Endothelial cell of umbilical vein (primary cell): ENCODE measurements at regions not wholly inside any gene's neighbourhood (a gene's known extent, or its start where the extent isn't known, plus 50 kb on each side); places are given as distances from the start of the nearest gene placed in this dataset.

Experiments
- BruUV-seq: library from RNA; stranded (reverse); fragments of 400-500 nt; replicated peaks from 2 replicates; lab custom pipeline; 2021; lab: Mats Ljungman, UMichigan
- CTCF ChIA-PET: fragments of 300-600, 350-600 bp; sonication (Branson Sonifier 250); formaldehyde crosslinking; loops from one replicate; lab custom pipeline; 2021; ENCODE audit warnings: antibody characterized with exemption, inconsistent platforms; lab: Charles Lee
- POLR2A ChIA-PET: fragments of 300-600, 350-600 bp; sonication (Branson Sonifier 250); formaldehyde crosslinking; loops from one replicate; lab custom pipeline; 2021; ENCODE audit warnings: antibody characterized with exemption, inconsistent platforms; lab: Charles Lee
- DNase-seq: peaks from one replicate; pipeline ENCODE4 v3.0.0-alpha.2; 2011; ENCODE audit warnings: low read depth, low spot score
- FAIRE-seq: peaks from 2 replicates; lab custom pipeline; 2011; peaks lifted over from hg19 to GRCh38; lab: Jason Lieb, UNC
- H2AFZ ChIP-seq: 2 replicates; pipeline ENCODE4 v1.6.0; 2012; ENCODE audit warnings: low read depth, low read length, control low read depth, inconsistent platforms
- H3K27ac ChIP-seq: 2 replicates; pipeline ENCODE4 v1.5.1; 2011; ENCODE audit warnings: low read depth, mild to moderate bottlenecking, control low read depth, low read length, moderate library complexity; ENCODE audit not compliant: insufficient read depth
- H3K27me3 ChIP-seq, 2 experiments: 2 replicates each; pipeline versions ENCODE4 v1.6.0 to v1.6.1; 2011; ENCODE audit warnings: low read length in 2 of 2, mixed read lengths in 1 of 2; ENCODE audit not compliant: control insufficient read depth in 2 of 2, insufficient read depth in 2 of 2
- H3K36me3 ChIP-seq, 2 experiments: 2 replicates in 1 of 2; 3 replicates in 1 of 2; pipeline ENCODE4 v1.5.1; 2011; ENCODE audit warnings: low read length in 2 of 2, mild to moderate bottlenecking in 1 of 2, moderate library complexity in 1 of 2; ENCODE audit not compliant: control insufficient read depth in 2 of 2, insufficient read depth in 2 of 2; ENCODE audit errors: extremely low read depth in 1 of 2
- H3K4me1 ChIP-seq: 3 replicates; pipeline ENCODE4 v1.5.1; 2011; ENCODE audit warnings: mild to moderate bottlenecking, low read length; ENCODE audit not compliant: control insufficient read depth, insufficient read depth; ENCODE audit errors: extremely low read depth
- H3K4me2 ChIP-seq: 2 replicates; pipeline ENCODE4 v1.6.1; 2011; ENCODE audit warnings: low read length, control low read depth, mixed read lengths; ENCODE audit not compliant: insufficient read depth
- H3K4me3 ChIP-seq, 3 experiments: fragments of 200-600 bp in 1 of 3; sonication (generic), shearing (Covaris generic) in 1 of 3; replicated peaks in 1 of 3; 2 replicates each; pipeline ENCODE4 v1.5.1; 2011 to 2016; ENCODE audit warnings: control low read depth in 3 of 3, low read length in 3 of 3, mild to moderate bottlenecking in 2 of 3, inconsistent platforms in 1 of 3, low read depth in 1 of 3, moderate library complexity in 1 of 3; ENCODE audit not compliant: insufficient read depth in 1 of 3
- H3K79me2 ChIP-seq: 2 replicates; pipeline ENCODE4 v1.6.0; 2012; ENCODE audit warnings: low read length, inconsistent platforms; ENCODE audit not compliant: control insufficient read depth, insufficient read depth
- H3K9ac ChIP-seq: replicated peaks from 2 replicates; pipeline ENCODE3; 2011; ENCODE audit warnings: low read length, control low read depth; ENCODE audit not compliant: insufficient read depth; ENCODE audit errors: extremely low read depth
- H3K9me1 ChIP-seq: replicated peaks from 3 replicates; pipeline ENCODE4 v1.6.0; 2011; ENCODE audit warnings: mild to moderate bottlenecking, low read length; ENCODE audit not compliant: control insufficient read depth, insufficient read depth; ENCODE audit errors: extremely low read depth
- H3K9me3 ChIP-seq: replicated peaks from 2 replicates; pipeline ENCODE4 v1.5.1; 2012; ENCODE audit warnings: low read length, inconsistent platforms; ENCODE audit not compliant: control insufficient read depth, insufficient read depth
- H4K20me1 ChIP-seq: replicated peaks from 2 replicates; pipeline ENCODE3; 2011; ENCODE audit warnings: mild to moderate bottlenecking, low read length; ENCODE audit not compliant: control insufficient read depth, insufficient read depth; ENCODE audit errors: extremely low read depth
- CTCF ChIP-seq, 2 donors: IDR thresholded peaks; 1 replicate in 1 of 2; 2 replicates in 1 of 2; pipeline ENCODE4 v1.5.1; 2011; ENCODE audit warnings: low read length in 2 of 2, mild to moderate bottlenecking in 2 of 2, moderate library complexity in 2 of 2, control low read depth in 1 of 2, inconsistent platforms in 1 of 2, low read depth in 1 of 2; ENCODE audit not compliant: insufficient read depth in 1 of 2; ENCODE audit errors: extremely low read depth in 1 of 2
- EZH2 ChIP-seq: IDR thresholded peaks from 2 replicates; pipeline ENCODE4 v1.6.1; 2012; ENCODE audit warnings: borderline replicate concordance, low read depth, mild to moderate bottlenecking, moderate library complexity, low read length, inconsistent platforms; ENCODE audit not compliant: severe bottlenecking
- FOS ChIP-seq: IDR thresholded peaks from 2 replicates; pipeline ENCODE4 v1.6.1; 2011; ENCODE audit warnings: mild to moderate bottlenecking, low read length, moderate library complexity, borderline replicate concordance; ENCODE audit not compliant: insufficient read depth
- GATA2 ChIP-seq: IDR thresholded peaks from 2 replicates; pipeline ENCODE4 v1.7.0; 2011; ENCODE audit warnings: low read depth, mild to moderate bottlenecking, moderate library complexity, mixed read lengths, low read length; ENCODE audit not compliant: insufficient read length, insufficient read depth
- JUN ChIP-seq: IDR thresholded peaks from 2 replicates; pipeline ENCODE4 v1.6.1; 2011; ENCODE audit warnings: borderline replicate concordance, low read depth; ENCODE audit not compliant: insufficient read length, insufficient read depth
- MYC ChIP-seq: IDR thresholded peaks from one replicate; pipeline ENCODE4 v1.6.1; 2011; ENCODE audit warnings: mild to moderate bottlenecking, low read depth, low read length
- POLR2A ChIP-seq: IDR thresholded peaks from 2 replicates; pipeline ENCODE4 v1.6.1; 2012; ENCODE audit warnings: low read depth, mild to moderate bottlenecking, control low read depth, low read length
- POLR2AphosphoS5 ChIP-seq: IDR thresholded peaks from 2 replicates; pipeline ENCODE4 v1.6.1; 2012; ENCODE audit warnings: low read depth, mild to moderate bottlenecking, control low read depth, low read length, moderate library complexity; ENCODE audit not compliant: insufficient read depth
- dilution Hi-C: fragments of 300-500 bp; cut with MboI; formaldehyde crosslinking; loops from one replicate; pipeline ENCODE4 v1.15.0; 2019; ENCODE audit warnings: low sequenced_read_pairs; ENCODE audit not compliant: extremely low pct_ligation_motif_present
- intact Hi-C: fragments of 100-400 bp; cut with micrococcal nuclease; formaldehyde crosslinking; loops from one replicate; pipeline ENCODE4 v1.10.0; 2022
- TF ChIP-seq, protein P1 (sequence below): IDR thresholded peaks from 2 replicates; pipeline ENCODE4 v1.6.1; 2011; ENCODE audit not compliant: insufficient read depth, insufficient read length

- H3K4me3 ChIP-seq: no peak overlapping the region
- H3K27me3 ChIP-seq: no peaks in the 10 kb centered on the region
- H3K9ac ChIP-seq: no peak overlapping the region
- no peaks in the 10 kb centered on the region for H3K79me2 ChIP-seq
- BruUV-seq: no TSS peak
- no peaks in the 10 kb centered on the region for H3K4me1 ChIP-seq
- H3K27ac ChIP-seq: no peak overlapping the region
- no peaks in the 10 kb centered on the region for H3K9me3 ChIP-seq
- intact Hi-C loops: no loop called here
- dilution Hi-C loops: no loop called here
- ChIA-PET CTCF (no interaction called here), POLR2A (no interaction called here)
- H4K20me1 ChIP-seq: no peaks in the 10 kb centered on the region
- H3K9me1 ChIP-seq: no peaks in the 10 kb centered on the region
- no peaks in the 10 kb centered on the region for H3K36me3 ChIP-seq
- TF ChIP-seq JUN (no peak), POLR2A (no peak), FOS (no peak), EZH2 (no peak), GATA2 (no peak), CTCF (IDR thresholded peaks at IDR 0.05; ENCODE audit: extremely low read depth in 1 of 2, insufficient read depth in 1 of 2, low read depth in 1 of 2, low read length in 2 of 2) (no peak), MYC (no peak), POLR2AphosphoS5 (no peak)
- TF ChIP-seq, protein P1, sequence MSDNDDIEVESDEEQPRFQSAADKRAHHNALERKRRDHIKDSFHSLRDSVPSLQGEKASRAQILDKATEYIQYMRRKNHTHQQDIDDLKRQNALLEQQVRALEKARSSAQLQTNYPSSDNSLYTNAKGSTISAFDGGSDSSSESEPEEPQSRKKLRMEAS: no peak
- H3K4me2 ChIP-seq: no peak overlapping the region
- FAIRE-seq: no peak
- no peak overlapping the region for H2AFZ ChIP-seq
- no peak for DNase-seq
Observed at GRCh38 chr3:18111796-18112232, 313.3 kb downstream of the SATB1 start.
